ENCODE measurements at regions not wholly inside any gene's neighbourhood (a gene's known extent, or its start where the extent isn't known, plus 50 kb on each side); places are given as distances from the start of the nearest gene placed in this dataset.

GRCh38 chr1:164228928-164229327 lies 330.1 kb upstream of the PBX1 start:
- no peak for TF ChIP-seq CTCF (IDR thresholded peaks at IDR 0.05)
- no peak for TF ChIP-seq FOXM1 (IDR thresholded peaks at IDR 0.05; ENCODE audit: low read depth)
- TF ChIP-seq TEAD4 (IDR thresholded peaks at IDR 0.05; ENCODE audit: borderline replicate concordance, insufficient read depth) = no peak
- no peak for TF ChIP-seq MXI1 (IDR thresholded peaks at IDR 0.05; ENCODE audit: low read depth, low read length)
- TF ChIP-seq RAD21 (IDR thresholded peaks at IDR 0.05; ENCODE audit: low read length) = no peak
- no peak for TF ChIP-seq POLR2AphosphoS5 (IDR thresholded peaks at IDR 0.05; ENCODE audit: low read depth, low read length)

All from SK-N-SH (cell line).